GM19240 (cell line): ENCODE measurements at regions not wholly inside any gene's neighbourhood (a gene's known extent, or its start where the extent isn't known, plus 50 kb on each side); places are given as distances from the start of the nearest gene placed in this dataset.

ENCODE experiments used
- DNase-seq: peaks from one replicate; pipeline ENCODE4 v3.0.0; 2011; ENCODE audit warnings: low spot score; ENCODE audit not compliant: insufficient read length

- DNase-seq: no peak
Measured at GRCh38 chr3:113136071-113136470, 75.3 kb upstream of the BOC start.

DNA sequence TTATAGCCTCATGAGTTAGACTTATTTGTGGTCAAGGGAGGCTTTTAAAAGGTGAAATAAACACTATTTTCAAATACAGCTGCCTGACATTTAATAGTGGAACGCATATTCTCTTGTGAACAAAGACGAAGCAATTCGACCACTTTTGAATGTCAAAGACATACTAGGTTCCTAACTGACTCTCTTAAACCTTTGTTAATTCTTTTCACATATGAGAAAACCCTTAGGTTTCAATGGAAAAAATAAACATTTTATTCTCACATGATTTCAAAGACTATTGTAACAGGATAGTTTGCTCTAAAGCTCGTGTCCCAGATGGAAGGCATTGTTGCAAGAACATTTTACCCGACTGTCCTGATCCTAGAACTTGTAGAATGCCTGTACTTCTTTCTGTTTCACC is 74.8 kb upstream of the BOC start:
- DNase-seq: no peak

- no peak for DNase-seq
Measured at GRCh38 chr3:113138839-113139743, 72.3 kb upstream of the BOC start.

GRCh38 chr3:113140876-113141275 is 70.5 kb upstream of the BOC start:
- no peak for DNase-seq

DNA sequence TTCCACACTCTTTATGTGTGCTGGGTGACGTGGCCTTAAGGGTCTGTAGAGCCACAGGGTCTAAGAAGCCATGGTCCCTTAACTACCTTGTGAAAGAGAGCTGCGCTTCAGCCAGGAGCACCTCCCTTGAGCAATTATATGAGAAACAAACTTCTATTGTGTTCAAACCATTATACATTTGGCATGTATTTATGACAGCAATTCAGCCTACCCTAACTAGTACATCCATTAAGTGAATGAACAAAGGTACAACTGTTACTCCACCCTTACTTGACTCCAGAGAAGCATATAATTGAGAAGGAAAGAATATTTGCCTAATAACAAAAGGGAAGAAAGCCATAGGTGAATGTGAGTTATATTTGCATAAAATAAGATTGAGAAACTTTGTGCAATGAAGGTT is 69.8 kb upstream of the BOC start:
- no peak for DNase-seq

DNA sequence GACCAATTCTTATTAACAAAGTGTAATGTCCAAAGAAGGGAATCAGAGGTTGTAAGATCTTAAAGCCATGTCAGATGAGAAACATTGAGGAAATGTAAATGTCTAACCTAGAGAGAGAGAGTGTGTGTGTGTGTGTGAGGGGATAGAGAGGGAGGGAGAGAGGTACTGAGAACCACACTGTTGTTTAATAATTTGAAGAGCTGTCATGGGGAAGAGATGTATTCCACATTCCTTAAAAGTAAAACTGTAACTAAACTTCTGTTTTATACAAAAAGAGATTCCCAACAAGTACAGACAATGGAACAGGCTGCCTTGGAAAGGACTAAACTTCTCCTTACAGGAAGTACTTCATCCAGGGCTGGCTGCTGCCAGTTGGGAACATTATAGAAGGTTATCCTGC is 68.9 kb upstream of the BOC start:
- no peak for DNase-seq

DNA sequence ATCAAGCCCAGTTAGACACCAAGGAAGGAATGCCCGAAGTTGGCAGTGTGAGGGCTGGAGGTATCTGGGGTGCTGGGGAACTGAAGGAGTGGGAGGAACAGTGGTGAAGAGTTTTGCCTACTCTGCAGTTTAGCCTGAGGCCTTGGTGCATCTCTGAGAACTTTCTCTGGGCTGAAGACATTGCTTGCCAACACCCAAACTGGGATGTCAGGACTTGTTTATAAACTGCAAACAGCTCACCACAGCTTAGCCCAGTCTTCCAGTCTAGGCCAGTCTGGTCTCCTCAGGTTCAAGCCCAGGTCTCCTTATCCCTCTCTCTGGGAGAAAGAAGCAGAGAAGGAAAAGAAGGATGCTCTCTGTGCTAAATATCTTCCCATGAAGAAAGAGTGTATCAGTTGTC is 68.0 kb upstream of the BOC start:
- DNase-seq: no peak

DNA sequence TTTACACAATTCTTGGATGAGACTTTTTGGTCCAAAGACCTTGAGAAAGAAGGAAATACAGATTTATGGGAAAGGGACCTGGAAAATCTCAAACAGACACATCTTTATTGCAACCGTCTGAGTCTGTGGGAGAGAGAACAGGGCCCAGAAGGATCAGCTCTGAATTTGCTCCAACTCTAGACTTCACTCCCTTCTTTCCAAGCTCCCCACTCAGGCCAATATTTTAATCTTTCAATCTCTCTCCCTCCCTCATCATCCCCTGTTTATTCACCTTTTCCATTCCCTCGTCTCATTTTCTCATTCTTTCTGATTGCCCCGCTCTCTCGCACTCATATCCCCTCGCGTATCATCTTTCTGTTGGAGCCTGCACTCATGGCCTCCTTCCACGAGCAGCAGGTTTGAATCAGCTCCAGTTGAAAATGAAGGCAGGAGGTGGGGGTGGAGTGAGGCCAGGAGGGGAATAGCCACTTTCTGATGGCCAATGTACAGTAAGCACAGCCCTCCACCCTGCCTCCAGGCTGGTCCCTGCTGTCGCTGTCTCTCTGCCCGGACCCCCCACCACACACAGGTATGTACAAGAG is 63.6 kb upstream of the BOC start:
- DNase-seq: no peak

DNA sequence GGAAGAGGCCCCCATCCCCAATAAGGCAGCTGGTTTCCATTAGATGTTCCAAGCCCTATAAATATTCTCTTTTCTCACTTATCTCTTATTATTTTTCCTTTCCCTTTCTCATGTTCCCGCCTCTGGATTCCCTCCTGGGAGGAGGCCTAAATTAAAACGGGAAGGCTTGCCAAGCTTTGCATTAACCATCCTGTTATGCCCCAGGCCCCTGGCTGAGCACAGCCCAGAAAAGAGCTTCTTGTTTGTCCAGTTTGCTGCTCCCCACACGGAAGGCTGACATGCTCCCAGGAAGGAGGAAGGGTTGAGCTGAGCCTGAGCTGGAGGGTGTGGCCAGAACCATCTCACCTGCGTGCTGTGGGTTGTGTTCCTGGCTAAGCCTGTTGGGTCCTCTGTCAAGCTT is 63.1 kb upstream of the BOC start:
- no peak for DNase-seq

GRCh38 chr3:113150250-113150649 is 61.1 kb upstream of the BOC start:
- no peak for DNase-seq

- no peak for DNase-seq
Measured at GRCh38 chr3:113151461-113152031, 59.8 kb upstream of the BOC start.

DNA sequence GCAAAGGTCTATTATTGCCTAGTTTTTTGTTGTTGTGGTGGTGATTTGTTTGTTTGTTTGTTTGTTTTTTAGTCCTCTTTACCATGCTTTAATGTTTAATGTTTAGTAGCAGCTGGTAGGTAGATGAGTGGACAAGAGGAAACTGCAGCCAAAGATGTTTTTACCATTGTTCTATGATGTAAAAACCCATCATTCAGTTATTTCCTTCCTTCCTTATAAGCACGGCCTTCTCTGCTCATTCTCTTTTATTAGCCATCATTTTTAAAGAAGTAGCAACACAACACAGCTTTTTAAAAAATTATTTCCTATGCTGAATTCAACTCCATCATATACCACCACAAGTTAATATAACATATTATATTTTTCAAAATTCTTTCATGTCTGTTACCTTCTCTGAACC is 58.5 kb upstream of the BOC start:
- no peak for DNase-seq

GRCh38 chr3:113153499-113154107 is 57.8 kb upstream of the BOC start:
- DNase-seq: no peak

GRCh38 chr3:113156816-113157333 is 54.5 kb upstream of the BOC start:
- DNase-seq: no peak

DNA sequence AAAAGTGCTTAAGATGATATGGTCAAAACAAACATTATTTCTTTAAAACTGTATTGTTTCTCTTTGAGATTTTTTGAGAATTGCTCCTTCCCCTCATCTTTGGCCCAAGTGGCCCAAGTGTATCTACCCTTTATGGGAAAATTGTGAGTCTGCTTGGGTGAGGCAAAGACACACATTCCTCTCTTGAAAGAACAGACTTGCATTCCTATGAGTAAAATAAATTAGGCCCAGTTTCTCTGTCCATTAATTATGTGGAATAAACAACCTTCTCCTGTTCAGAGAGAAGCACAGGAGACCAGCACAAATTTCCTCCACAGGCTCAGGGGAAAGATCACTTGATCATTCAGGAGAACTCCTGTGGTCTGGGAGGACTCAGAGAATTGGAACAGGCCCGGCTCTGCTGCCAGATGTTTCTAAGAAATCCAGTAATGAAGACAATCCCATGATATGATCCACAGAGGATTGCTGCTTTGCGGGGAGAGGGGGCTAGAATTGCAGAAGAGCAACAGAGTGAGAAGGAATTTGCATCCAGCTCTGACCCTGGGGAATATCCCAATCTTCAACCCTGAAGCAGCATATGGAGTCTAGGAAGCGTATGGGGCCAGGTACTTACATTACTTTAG is 53.8 kb upstream of the BOC start:
- DNase-seq: no peak

- DNase-seq: no peak
Measured at GRCh38 chr3:113158171-113158570, 53.2 kb upstream of the BOC start.
